ENCODE measurements at regions not wholly inside any gene's neighbourhood (a gene's known extent, or its start where the extent isn't known, plus 50 kb on each side); places are given as distances from the start of the nearest gene placed in this dataset.
"Not testable (repeated sequence)": the region's sequence is repeated elsewhere in the genome, so short reads cannot be mapped to it uniquely, and the experiment has no call there.

DNA sequence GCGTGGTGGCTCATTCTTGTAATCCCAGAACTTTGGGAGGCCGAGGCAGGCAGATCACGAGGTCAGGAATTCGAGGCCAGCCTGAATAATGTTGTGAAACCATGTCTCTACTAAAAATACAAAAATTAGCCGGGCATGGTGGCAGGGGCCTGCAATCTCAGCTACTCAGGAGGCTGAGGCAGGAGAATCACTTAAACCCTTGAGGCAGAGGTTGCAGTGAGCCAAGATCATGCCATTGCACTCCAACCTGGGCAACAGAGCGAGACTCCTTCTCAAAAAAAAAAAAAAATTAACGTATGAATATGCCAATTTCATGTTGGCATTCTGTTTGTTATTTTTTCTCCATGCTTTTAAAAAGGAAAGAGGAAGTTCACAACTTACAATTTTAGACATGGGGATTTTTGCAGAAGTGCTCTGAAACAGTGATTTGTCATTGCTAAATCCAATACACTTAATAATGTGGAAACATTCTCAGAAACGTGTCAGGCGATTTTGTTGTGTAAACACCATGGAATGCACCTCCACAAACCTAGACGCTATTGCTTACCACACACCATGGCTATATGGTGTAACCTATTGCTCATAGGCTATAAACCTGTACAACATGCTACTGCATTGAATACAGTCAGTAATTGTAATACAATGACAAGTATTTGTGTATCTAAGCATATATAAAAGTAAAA, 115.9 kb upstream of the PCDH20 start:
- intact Hi-C loops (cut with DNase I) = no loop called here
- Histone ChIP-seq H3K9ac (ENCODE audit: low read depth in 2 of 2, low read length in 2 of 2) (no peak overlapping the region), H3K36me3 (no peaks in the 10 kb centered on the region), H3K9me3 (no peaks in the 10 kb centered on the region), H3K4me3 (no peak overlapping the region), H3K27me3 (no peaks in the 10 kb centered on the region), H3K27ac (no peak overlapping the region), H3K4me1 (no peaks in the 10 kb centered on the region)
- TF ChIP-seq, protein P1, sequence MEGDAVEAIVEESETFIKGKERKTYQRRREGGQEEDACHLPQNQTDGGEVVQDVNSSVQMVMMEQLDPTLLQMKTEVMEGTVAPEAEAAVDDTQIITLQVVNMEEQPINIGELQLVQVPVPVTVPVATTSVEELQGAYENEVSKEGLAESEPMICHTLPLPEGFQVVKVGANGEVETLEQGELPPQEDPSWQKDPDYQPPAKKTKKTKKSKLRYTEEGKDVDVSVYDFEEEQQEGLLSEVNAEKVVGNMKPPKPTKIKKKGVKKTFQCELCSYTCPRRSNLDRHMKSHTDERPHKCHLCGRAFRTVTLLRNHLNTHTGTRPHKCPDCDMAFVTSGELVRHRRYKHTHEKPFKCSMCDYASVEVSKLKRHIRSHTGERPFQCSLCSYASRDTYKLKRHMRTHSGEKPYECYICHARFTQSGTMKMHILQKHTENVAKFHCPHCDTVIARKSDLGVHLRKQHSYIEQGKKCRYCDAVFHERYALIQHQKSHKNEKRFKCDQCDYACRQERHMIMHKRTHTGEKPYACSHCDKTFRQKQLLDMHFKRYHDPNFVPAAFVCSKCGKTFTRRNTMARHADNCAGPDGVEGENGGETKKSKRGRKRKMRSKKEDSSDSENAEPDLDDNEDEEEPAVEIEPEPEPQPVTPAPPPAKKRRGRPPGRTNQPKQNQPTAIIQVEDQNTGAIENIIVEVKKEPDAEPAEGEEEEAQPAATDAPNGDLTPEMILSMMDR (IDR thresholded peaks at IDR 0.05) = no peak
- DNase-seq = no peak

DNA sequence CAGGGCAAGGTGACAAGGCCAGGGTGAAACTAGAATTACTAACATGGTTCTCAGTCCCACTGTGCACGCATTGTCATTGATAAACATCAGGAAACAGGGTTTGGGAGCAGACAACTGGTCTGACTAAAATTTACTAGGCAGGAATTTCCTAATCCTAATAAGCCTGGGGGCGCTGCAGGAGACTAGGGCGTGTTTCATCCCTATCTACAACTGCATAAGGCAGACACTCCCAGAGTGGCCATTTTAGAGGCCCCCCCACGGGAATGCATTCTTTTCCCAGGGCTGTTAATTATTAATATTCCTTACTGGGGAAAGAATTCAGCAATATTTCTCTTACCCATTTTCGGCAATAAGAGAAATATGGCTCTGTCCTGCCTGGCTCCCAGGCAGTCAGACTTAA, 103.6 kb upstream of the PCDH20 start:
- H3K9ac ChIP-seq (ENCODE audit: low read depth in 2 of 2, low read length in 2 of 2); H3K36me3 ChIP-seq; H3K4me1 ChIP-seq; H3K9me3 ChIP-seq; H3K27me3 ChIP-seq; DNase-seq; H3K4me3 ChIP-seq; intact Hi-C loops (cut with DNase I); H3K27ac ChIP-seq: not testable (repeated sequence)

DNA sequence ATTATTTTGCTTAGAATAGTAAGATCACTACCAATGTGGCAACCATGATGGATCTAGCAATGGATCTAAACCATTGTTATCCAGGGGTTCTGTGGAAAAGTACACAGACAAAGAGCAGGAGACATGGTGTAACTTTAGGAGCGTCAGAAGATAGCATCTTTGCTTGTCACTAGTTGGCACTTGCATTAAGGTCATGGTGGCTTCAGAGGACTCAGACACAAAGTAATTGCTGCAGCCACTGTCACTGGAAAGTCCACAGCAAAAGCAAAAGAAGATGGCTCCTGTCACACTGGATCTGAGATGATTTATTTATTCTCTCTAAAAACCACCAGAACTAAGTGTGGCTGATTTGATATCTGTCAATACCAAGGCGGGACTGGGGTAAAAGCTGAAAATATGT, 93.3 kb upstream of the PCDH20 start:
- DNase-seq = no peak
- Histone ChIP-seq H3K4me1 (no peaks in the 10 kb centered on the region), H3K36me3 (no peaks in the 10 kb centered on the region), H3K4me3 (no peak overlapping the region), H3K27ac (no peak overlapping the region), H3K9ac (ENCODE audit: low read depth in 2 of 2, low read length in 2 of 2) (no peak overlapping the region), H3K27me3 (no peaks in the 10 kb centered on the region), H3K9me3 (no peaks in the 10 kb centered on the region)
- TF ChIP-seq, protein P1 (IDR thresholded peaks at IDR 0.05) = no peak
- intact Hi-C loops (cut with DNase I) = no loop called here

DNA sequence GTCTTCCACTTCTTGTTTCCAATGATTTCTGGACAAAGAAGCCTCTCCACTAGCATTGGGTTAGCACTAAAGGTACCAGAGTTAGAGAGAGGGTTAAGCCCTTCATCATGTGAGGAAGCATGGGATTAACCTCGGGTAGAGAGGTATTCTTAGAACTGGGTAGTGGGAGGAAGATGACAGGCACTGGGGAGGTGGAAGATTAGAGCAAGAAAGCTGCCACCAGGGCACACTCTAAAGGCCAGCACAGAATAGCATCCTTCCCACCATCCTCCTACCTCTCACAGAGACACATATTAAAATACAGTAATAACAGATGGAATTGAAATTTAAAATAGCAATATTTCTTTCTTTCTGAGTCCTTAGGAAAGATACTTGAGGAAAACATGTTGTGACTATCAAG, 84.5 kb upstream of the PCDH20 start:
- no peak overlapping the region for H3K4me3 ChIP-seq
- DNase-seq = no peak
- intact Hi-C loops (cut with DNase I) = no loop called here
- no peaks in the 10 kb centered on the region for H3K27me3 ChIP-seq
- TF ChIP-seq, protein P1 (IDR thresholded peaks at IDR 0.05) = no peak
- H3K36me3 ChIP-seq = no peaks in the 10 kb centered on the region
- no peaks in the 10 kb centered on the region for H3K9me3 ChIP-seq
- no peak overlapping the region for H3K9ac ChIP-seq (ENCODE audit: low read depth in 2 of 2, low read length in 2 of 2)
- H3K27ac ChIP-seq = no peak overlapping the region
- no peaks in the 10 kb centered on the region for H3K4me1 ChIP-seq

DNA sequence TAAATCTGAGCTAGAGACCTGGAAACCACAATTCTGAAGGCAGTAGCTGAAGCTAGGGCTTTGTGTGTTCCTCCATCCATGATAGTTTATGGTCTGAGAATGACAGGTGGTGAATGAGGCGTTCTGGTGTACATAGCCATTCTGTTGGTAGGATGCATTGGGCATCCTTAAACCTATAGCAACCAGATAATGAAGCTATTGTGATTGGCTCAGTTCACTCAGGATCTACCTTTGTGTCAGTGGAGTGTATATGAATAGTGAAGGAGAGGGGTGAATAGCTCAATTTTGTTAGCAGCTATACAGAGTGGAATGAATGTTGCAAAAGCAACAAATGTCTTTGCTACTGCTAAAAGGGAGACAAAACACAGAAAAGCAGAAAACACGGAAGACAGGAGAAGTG, 80.0 kb upstream of the PCDH20 start:
- TF ChIP-seq, protein P1 (IDR thresholded peaks at IDR 0.05) = no peak

DNA sequence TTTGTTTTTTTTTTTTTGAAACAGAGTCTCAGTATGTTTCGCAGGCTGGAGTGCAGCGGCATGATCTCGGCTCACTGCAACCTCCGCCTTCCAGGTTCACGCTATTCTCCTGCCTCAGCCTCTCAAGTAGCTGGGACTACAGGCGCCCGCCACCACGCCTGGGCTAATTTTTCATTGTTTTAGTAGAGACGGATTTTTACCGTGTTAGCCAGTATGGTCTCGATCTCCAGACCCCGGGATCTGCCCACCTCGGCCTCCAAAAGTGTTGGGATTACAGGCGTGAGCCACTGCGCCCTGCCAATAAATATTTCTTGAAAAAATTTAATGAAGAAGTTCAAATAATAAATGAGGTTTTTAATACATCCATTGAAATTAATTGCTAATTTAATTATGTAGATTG, 77.9 kb upstream of the PCDH20 start:
- H3K4me1 ChIP-seq; H3K9ac ChIP-seq (ENCODE audit: low read depth in 2 of 2, low read length in 2 of 2); intact Hi-C loops (cut with DNase I); H3K4me3 ChIP-seq; H3K9me3 ChIP-seq; DNase-seq; H3K27ac ChIP-seq; H3K27me3 ChIP-seq; H3K36me3 ChIP-seq: not testable (repeated sequence)

More for the DNA sequence above, 80.0 kb upstream of the PCDH20 start:
- H3K4me1 ChIP-seq = no peaks in the 10 kb centered on the region
- H3K4me3 ChIP-seq = no peak overlapping the region
- intact Hi-C loops (cut with DNase I) = no loop called here
- no peak for DNase-seq
- H3K9me3 ChIP-seq = no peaks in the 10 kb centered on the region
- H3K9ac ChIP-seq (ENCODE audit: low read depth in 2 of 2, low read length in 2 of 2) = no peak overlapping the region
- no peak overlapping the region for H3K27ac ChIP-seq
- no peaks in the 10 kb centered on the region for H3K27me3 ChIP-seq
- no peaks in the 10 kb centered on the region for H3K36me3 ChIP-seq

Measured in colonic mucosa (tissue), 4 donors.